Hepatocyte (in vitro differentiated cells): ENCODE measurements at regions not wholly inside any gene's neighbourhood (a gene's known extent, or its start where the extent isn't known, plus 50 kb on each side); places are given as distances from the start of the nearest gene placed in this dataset.

Experiments used
- DNase-seq: peaks from one replicate; pipeline ENCODE4 v3.0.0-alpha.2; 2016; ENCODE audit warnings: low spot score
- H2AFZ ChIP-seq: fragments of 200-600 bp; sonication (generic); 2 replicates; pipeline ENCODE4 v1.6.0; 2016; ENCODE audit warnings: antibody characterized with exemption, mild to moderate bottlenecking
- H3K27ac ChIP-seq: fragments of 200-600 bp; sonication (generic); 2 replicates; pipeline ENCODE4 v1.5.1; 2016; ENCODE audit warnings: mild to moderate bottlenecking
- H3K27me3 ChIP-seq: fragments of 200-600 bp; sonication (generic); 2 replicates; pipeline ENCODE4 v1.6.1; 2016
- H3K36me3 ChIP-seq: fragments of 200-600 bp; sonication (generic); replicated peaks from 2 replicates; pipeline ENCODE4 v1.5.1; 2016; ENCODE audit warnings: low read depth; ENCODE audit not compliant: insufficient read depth
- H3K4me1 ChIP-seq: fragments of 200-600 bp; sonication (generic); 2 replicates; pipeline ENCODE4 v1.5.1; 2016; ENCODE audit warnings: mild to moderate bottlenecking, moderate library complexity; ENCODE audit not compliant: insufficient read depth
- H3K4me2 ChIP-seq: fragments of 200-600 bp; sonication (generic); 2 replicates; pipeline ENCODE4 v1.6.0; 2016
- H3K4me3 ChIP-seq: fragments of 200-600 bp; sonication (generic); 2 replicates; pipeline ENCODE4 v1.5.1; 2016; ENCODE audit warnings: mild to moderate bottlenecking
- H3K79me2 ChIP-seq: fragments of 200-600 bp; sonication (generic); 2 replicates; pipeline ENCODE4 v1.6.0; 2017; ENCODE audit warnings: mild to moderate bottlenecking
- H3K9me2 ChIP-seq: fragments of 200-600 bp; sonication (generic); replicated peaks from 2 replicates; pipeline ENCODE4 v1.6.0; 2017; ENCODE audit warnings: mild to moderate bottlenecking; ENCODE audit not compliant: insufficient read depth
- H3K9me3 ChIP-seq: fragments of 200-600 bp; sonication (generic); 2 replicates; pipeline ENCODE4 v1.5.1; 2016; ENCODE audit warnings: low read depth, mild to moderate bottlenecking
- H4K20me1 ChIP-seq: fragments of 200-600 bp; sonication (generic); 2 replicates; pipeline ENCODE4 v1.6.0; 2016; ENCODE audit warnings: mild to moderate bottlenecking; ENCODE audit not compliant: insufficient read depth, poor library complexity, severe bottlenecking
- EZH2 ChIP-seq: fragments of 200-600 bp; sonication (generic); IDR thresholded peaks from 2 replicates; pipeline ENCODE4 v1.6.1; 2016; ENCODE audit warnings: antibody characterized with exemption, mild to moderate bottlenecking, borderline replicate concordance
- EZH2phosphoT487 ChIP-seq: fragments of 200-600 bp; sonication (generic); IDR thresholded peaks from one replicate; pipeline ENCODE4 v1.6.1; 2018; ENCODE audit warnings: antibody characterized with exemption, mild to moderate bottlenecking, low read depth, moderate library complexity; ENCODE audit not compliant: unreplicated experiment, severe bottlenecking
- WGBS: methylation state at CpG from one replicate; pipeline ENCODE4 v1.1.6; 2016; ENCODE audit warnings: low lambda C conversion rate; ENCODE audit errors: missing lambda C conversion rate; 5-methylcytosine and 5-hydroxymethylcytosine counted together
- TF ChIP-seq, protein P1 (sequence below): fragments of 200-600 bp; sonication (generic); IDR thresholded peaks from 2 replicates; pipeline ENCODE4 v1.5.1; 2016; ENCODE audit warnings: antibody characterized with exemption, mild to moderate bottlenecking; ENCODE audit not compliant: poor library complexity

DNA sequence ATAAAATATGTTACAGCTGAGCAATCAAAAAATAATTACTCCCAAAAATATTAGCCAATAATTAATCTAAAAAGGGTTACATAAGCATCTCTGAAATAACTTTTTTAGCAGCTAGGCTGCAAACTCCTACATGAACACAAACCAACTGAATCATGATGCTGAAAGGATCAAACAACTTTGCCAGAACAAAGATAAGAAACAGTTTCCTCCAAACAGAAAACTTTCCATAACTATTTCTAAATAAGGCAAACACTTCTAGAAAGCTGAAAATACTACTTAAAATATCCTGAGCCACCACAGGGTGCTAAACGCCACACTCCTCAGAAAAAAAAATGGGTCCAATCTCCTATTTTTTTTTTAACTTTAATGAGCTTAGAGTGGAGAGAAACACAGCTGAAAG lies 68.6 kb upstream of the ARHGAP32 start:
- Histone ChIP-seq H3K27me3 (no peaks in the 10 kb centered on the region), H3K27ac (no peak overlapping the region), H3K9me3 (no peaks in the 10 kb centered on the region), H3K4me1 (peaks cover 6% of the 10 kb centered on the region), H3K4me2 (no peak overlapping the region), H3K79me2 (peaks cover 94% of the 10 kb centered on the region), H3K4me3 (no peak overlapping the region), H2AFZ (no peak overlapping the region), H3K9me2 (no peaks in the 10 kb centered on the region), H4K20me1 (no peaks in the 10 kb centered on the region), H3K36me3 (no peaks in the 10 kb centered on the region)
- TF ChIP-seq EZH2phosphoT487 (no peak), EZH2 (no peak)
- TF ChIP-seq, protein P1, sequence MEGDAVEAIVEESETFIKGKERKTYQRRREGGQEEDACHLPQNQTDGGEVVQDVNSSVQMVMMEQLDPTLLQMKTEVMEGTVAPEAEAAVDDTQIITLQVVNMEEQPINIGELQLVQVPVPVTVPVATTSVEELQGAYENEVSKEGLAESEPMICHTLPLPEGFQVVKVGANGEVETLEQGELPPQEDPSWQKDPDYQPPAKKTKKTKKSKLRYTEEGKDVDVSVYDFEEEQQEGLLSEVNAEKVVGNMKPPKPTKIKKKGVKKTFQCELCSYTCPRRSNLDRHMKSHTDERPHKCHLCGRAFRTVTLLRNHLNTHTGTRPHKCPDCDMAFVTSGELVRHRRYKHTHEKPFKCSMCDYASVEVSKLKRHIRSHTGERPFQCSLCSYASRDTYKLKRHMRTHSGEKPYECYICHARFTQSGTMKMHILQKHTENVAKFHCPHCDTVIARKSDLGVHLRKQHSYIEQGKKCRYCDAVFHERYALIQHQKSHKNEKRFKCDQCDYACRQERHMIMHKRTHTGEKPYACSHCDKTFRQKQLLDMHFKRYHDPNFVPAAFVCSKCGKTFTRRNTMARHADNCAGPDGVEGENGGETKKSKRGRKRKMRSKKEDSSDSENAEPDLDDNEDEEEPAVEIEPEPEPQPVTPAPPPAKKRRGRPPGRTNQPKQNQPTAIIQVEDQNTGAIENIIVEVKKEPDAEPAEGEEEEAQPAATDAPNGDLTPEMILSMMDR: no peak
- WGBS: 75% methylated on average over 1 of the region's 1 CpG
- no peak for DNase-seq

- H2AFZ ChIP-seq: no peak overlapping the region
- no peak overlapping the region for H3K4me2 ChIP-seq
- TF ChIP-seq EZH2 (no peak), EZH2phosphoT487 (no peak)
- TF ChIP-seq, protein P1: no peak
- no peaks in the 10 kb centered on the region for H3K9me3 ChIP-seq
- no peak overlapping the region for H3K4me3 ChIP-seq
- no peaks in the 10 kb centered on the region for H4K20me1 ChIP-seq
- no peaks in the 10 kb centered on the region for H3K9me2 ChIP-seq
- no peaks in the 10 kb centered on the region for H3K27me3 ChIP-seq
- DNase-seq: no peak
- no peaks in the 10 kb centered on the region for H3K36me3 ChIP-seq
- H3K4me1 ChIP-seq: peaks cover 6% of the 10 kb centered on the region
- no peak overlapping the region for H3K27ac ChIP-seq
- H3K79me2 ChIP-seq: peaks cover 96% of the 10 kb centered on the region
- 59% methylated on average over 3 of the region's 3 CpGs for WGBS
Measured at GRCh38 chr11:129259931-129260348, 67.8 kb upstream of the ARHGAP32 start.

DNA sequence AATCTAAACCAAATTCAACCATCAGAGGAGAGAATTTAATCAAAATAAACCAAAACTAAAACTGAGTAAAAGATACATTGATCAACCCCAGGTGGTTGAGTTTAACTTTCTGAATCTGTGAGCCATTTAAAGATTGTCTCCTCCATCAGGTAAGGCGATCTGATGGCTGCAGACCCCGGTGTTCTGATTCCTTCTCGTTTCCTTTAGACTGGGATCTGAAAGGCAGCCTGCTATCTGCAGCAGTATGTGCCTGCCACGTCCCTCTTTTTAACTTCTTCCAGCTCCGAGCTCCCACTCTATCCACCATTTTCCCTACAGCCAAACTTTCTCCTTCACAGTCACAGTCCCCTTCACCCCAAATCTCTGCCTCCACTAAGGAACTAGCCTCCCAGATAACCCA lies 66.1 kb upstream of the ARHGAP32 start:
- WGBS: 66% methylated on average over 5 of the region's 5 CpGs
- no peak overlapping the region for H3K4me3 ChIP-seq
- no peak overlapping the region for H2AFZ ChIP-seq
- H3K79me2 ChIP-seq: peaks cover 98% of the 10 kb centered on the region
- no peaks in the 10 kb centered on the region for H3K36me3 ChIP-seq
- DNase-seq: no peak
- peaks cover 6% of the 10 kb centered on the region for H3K4me1 ChIP-seq
- no peaks in the 10 kb centered on the region for H3K27me3 ChIP-seq
- H3K27ac ChIP-seq: no peak overlapping the region
- no peaks in the 10 kb centered on the region for H4K20me1 ChIP-seq
- TF ChIP-seq EZH2 (no peak), EZH2phosphoT487 (no peak)
- TF ChIP-seq, protein P1: no peak
- no peaks in the 10 kb centered on the region for H3K9me2 ChIP-seq
- no peak overlapping the region for H3K4me2 ChIP-seq
- no peaks in the 10 kb centered on the region for H3K9me3 ChIP-seq

- no peaks in the 10 kb centered on the region for H3K9me2 ChIP-seq
- no peak overlapping the region for H2AFZ ChIP-seq
- TF ChIP-seq, protein P1: no peak
- no peak for TF ChIP-seq EZH2phosphoT487
- no peak for TF ChIP-seq EZH2
Measured at GRCh38 chr11:129257512-129257911, 65.4 kb upstream of the ARHGAP32 start.

More at GRCh38 chr11:129257512-129257911, 65.4 kb upstream of the ARHGAP32 start:
- DNase-seq: no peak
- H3K9me3 ChIP-seq: no peaks in the 10 kb centered on the region
- H4K20me1 ChIP-seq: no peaks in the 10 kb centered on the region
- H3K4me2 ChIP-seq: no peak overlapping the region
- no peaks in the 10 kb centered on the region for H3K36me3 ChIP-seq
- H3K4me3 ChIP-seq: no peak overlapping the region
- peaks cover 98% of the 10 kb centered on the region for H3K79me2 ChIP-seq
- no peaks in the 10 kb centered on the region for H3K27me3 ChIP-seq
- no peak overlapping the region for H3K27ac ChIP-seq
- H3K4me1 ChIP-seq: peaks cover 6% of the 10 kb centered on the region
